BLaER1 (cell line): ENCODE measurements at regions not wholly inside any gene's neighbourhood (a gene's known extent, or its start where the extent isn't known, plus 50 kb on each side); places are given as distances from the start of the nearest gene placed in this dataset.

Source experiments
- H3K27ac ChIP-seq: shearing (Covaris generic); formaldehyde crosslinking; 2 replicates; pipeline ENCODE4 v1.8.1; 2022
- H3K27me3 ChIP-seq: shearing (Covaris generic); formaldehyde crosslinking; 2 replicates; pipeline ENCODE4 v1.8.1; 2022
- H3K36me3 ChIP-seq: shearing (Covaris generic); formaldehyde crosslinking; 2 replicates; pipeline ENCODE4 v1.8.1; 2022
- H3K4me1 ChIP-seq: shearing (Covaris generic); formaldehyde crosslinking; 2 replicates; pipeline ENCODE4 v1.8.1; 2022
- H3K4me2 ChIP-seq: shearing (Covaris generic); formaldehyde crosslinking; 2 replicates; pipeline ENCODE4 v1.8.1; 2022
- H3K4me3 ChIP-seq: shearing (Covaris generic); formaldehyde crosslinking; 2 replicates; pipeline ENCODE4 v1.8.1; 2022
- H3K9ac ChIP-seq: shearing (Covaris generic); formaldehyde crosslinking; 2 replicates; pipeline ENCODE4 v1.8.1; 2022
- H3K9me3 ChIP-seq: shearing (Covaris generic); formaldehyde crosslinking; 2 replicates; pipeline ENCODE4 v1.8.1; 2022
- H4K20me1 ChIP-seq: shearing (Covaris generic); formaldehyde crosslinking; 2 replicates; pipeline ENCODE4 v1.8.1; 2022
- Cebpa-rat ChIP-seq: shearing (Covaris generic); IDR thresholded peaks from 2 replicates; pipeline ENCODE4 v1.8.1; 2022

GRCh38 chr10:52979295-52979990 is 206.9 kb upstream of the MBL2 start:
- Histone ChIP-seq H3K9ac (no peak overlapping the region), H3K36me3 (no peaks in the 10 kb centered on the region), H4K20me1 (no peaks in the 10 kb centered on the region), H3K4me3 (no peak overlapping the region), H3K4me2 (no peak overlapping the region), H3K27ac (no peak overlapping the region), H3K4me1 (no peaks in the 10 kb centered on the region), H3K27me3 (no peaks in the 10 kb centered on the region), H3K9me3 (no peaks in the 10 kb centered on the region)
- TF ChIP-seq Cebpa-rat, result no peak

- no peaks in the 10 kb centered on the region for H3K27me3 ChIP-seq
- no peak overlapping the region for H3K4me2 ChIP-seq
- no peaks in the 10 kb centered on the region for H4K20me1 ChIP-seq
- no peaks in the 10 kb centered on the region for H3K4me1 ChIP-seq
- no peak overlapping the region for H3K9ac ChIP-seq
- peaks cover 14% of the 10 kb centered on the region for H3K9me3 ChIP-seq
- H3K36me3 ChIP-seq, result no peaks in the 10 kb centered on the region
- H3K27ac ChIP-seq, result no peak overlapping the region
- no peak for TF ChIP-seq Cebpa-rat
- no peak overlapping the region for H3K4me3 ChIP-seq
Measured at GRCh38 chr10:52977581-52977980, 205.0 kb upstream of the MBL2 start.

DNA sequence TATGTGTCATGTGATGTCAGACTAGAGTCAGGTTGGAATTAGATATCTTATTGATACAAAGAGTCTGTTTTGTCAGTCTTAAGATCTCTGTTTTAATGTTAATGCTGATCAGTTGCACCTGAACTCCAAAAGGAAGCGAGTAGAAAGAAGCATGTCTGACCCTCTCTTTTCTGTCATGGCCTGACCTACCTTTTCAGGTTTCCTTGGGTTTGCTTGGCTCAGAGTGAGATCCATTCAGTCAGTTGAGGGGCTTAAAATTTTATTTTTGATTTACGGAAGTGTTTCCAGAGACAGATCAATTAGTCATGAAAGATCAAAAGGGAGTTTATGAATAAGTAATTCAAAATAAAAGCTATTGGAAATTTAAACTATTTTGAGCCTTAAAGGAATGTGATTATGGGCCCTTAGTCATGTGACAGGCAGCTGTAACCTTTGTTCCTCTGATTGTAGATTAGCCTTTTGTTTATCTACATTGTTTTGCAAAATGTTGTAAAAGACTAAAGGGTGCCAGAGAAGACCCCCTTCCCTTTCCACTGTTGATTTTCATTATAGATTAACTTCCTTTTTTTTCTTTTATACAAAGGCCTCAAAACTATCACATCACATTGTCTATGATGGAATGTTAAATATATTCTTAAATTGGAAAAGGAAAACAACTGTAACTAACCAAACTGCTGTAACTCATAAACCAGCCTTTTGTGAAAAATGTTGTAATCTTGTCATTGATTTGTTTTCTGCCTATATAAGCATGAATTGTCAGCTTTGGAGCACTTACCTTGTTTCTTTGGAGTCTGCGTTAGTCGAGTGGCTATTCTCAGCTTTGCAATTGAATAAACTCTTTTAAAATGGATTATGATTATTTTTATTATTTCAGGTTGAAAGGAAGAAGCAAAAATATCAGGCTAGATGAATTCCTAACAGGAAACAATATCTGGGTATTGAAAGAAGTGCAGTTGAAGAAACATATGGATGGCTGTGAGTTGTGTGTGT is 195.5 kb upstream of the MBL2 start:
- H4K20me1 ChIP-seq, result no peaks in the 10 kb centered on the region
- no peak overlapping the region for H3K4me3 ChIP-seq
- H3K27me3 ChIP-seq, result no peaks in the 10 kb centered on the region
- no peak overlapping the region for H3K9ac ChIP-seq
- no peak overlapping the region for H3K4me2 ChIP-seq
- H3K36me3 ChIP-seq, result no peaks in the 10 kb centered on the region
- no peak overlapping the region for H3K27ac ChIP-seq
- TF ChIP-seq Cebpa-rat, result no peak
- H3K4me1 ChIP-seq, result no peaks in the 10 kb centered on the region
- peaks cover 3% of the 10 kb centered on the region; the same call in 1 of the 2 replicates for H3K9me3 ChIP-seq

DNA sequence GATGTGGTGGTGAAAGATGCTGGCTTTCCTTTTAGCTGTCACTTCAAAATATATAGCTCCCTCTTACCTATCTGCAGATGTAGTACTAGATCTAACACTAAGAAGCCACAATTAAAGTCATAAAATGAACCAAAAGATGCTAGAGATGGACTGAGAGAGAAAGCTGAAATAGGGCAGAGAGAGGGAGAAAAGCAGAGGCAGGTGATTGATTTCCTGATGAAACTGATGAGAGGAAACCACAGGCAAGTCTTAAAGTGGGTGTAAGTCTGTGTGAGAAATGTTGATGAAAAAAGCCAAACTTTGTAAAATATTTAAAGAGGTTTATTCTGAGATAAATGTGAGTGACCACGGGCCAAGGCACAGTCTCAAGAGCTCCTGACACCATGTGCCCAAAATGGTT is 194.3 kb upstream of the MBL2 start:
- H3K4me1 ChIP-seq, result no peaks in the 10 kb centered on the region
- no peak overlapping the region for H3K4me3 ChIP-seq
- no peak for TF ChIP-seq Cebpa-rat
- no peak overlapping the region for H3K27ac ChIP-seq
- H3K36me3 ChIP-seq, result no peaks in the 10 kb centered on the region
- no peaks in the 10 kb centered on the region for H3K9me3 ChIP-seq
- H3K4me2 ChIP-seq, result no peak overlapping the region
- no peaks in the 10 kb centered on the region for H4K20me1 ChIP-seq
- H3K27me3 ChIP-seq, result no peaks in the 10 kb centered on the region
- no peak overlapping the region for H3K9ac ChIP-seq

- Histone ChIP-seq H3K4me3 (no peak overlapping the region), H4K20me1 (no peaks in the 10 kb centered on the region), H3K4me2 (no peak overlapping the region), H3K9ac (no peak overlapping the region), H3K27ac (no peak overlapping the region), H3K9me3 (no peaks in the 10 kb centered on the region), H3K27me3 (no peaks in the 10 kb centered on the region), H3K36me3 (no peaks in the 10 kb centered on the region), H3K4me1 (no peaks in the 10 kb centered on the region)
- no peak for TF ChIP-seq Cebpa-rat
Measured at GRCh38 chr10:52965938-52966401, 193.4 kb upstream of the MBL2 start.

DNA sequence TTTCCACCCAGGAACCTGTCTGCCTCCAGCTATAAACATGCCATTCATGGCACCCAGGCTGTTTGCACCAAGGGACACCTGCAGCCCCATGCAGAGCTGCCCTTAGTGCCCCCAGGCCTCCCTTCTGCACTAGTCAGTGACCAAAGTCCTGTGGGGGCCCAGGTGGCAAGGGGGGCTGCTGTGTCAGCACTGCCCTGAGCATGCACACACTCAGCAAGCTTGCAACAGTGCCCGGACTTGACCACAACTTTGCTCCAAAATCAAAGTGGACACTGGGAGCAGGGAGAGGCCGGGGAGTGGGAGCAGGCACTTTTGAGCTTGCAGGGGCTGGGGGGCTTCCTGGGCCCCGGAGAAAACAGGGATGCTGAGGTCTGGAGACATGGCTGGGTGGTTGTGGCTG is 192.9 kb upstream of the MBL2 start:
- H3K27ac ChIP-seq, result no peak overlapping the region
- no peak overlapping the region for H3K9ac ChIP-seq
- no peaks in the 10 kb centered on the region for H4K20me1 ChIP-seq
- TF ChIP-seq Cebpa-rat, result no peak
- no peaks in the 10 kb centered on the region for H3K36me3 ChIP-seq
- H3K4me2 ChIP-seq, result no peak overlapping the region
- H3K4me3 ChIP-seq, result no peak overlapping the region
- H3K27me3 ChIP-seq, result no peaks in the 10 kb centered on the region
- no peaks in the 10 kb centered on the region for H3K4me1 ChIP-seq
- no peaks in the 10 kb centered on the region for H3K9me3 ChIP-seq

- no peak overlapping the region for H3K27ac ChIP-seq
- H3K4me2 ChIP-seq, result no peak overlapping the region
- H3K4me1 ChIP-seq, result no peaks in the 10 kb centered on the region
- H3K36me3 ChIP-seq, result no peaks in the 10 kb centered on the region
- H4K20me1 ChIP-seq, result no peaks in the 10 kb centered on the region
- no peaks in the 10 kb centered on the region for H3K27me3 ChIP-seq
- TF ChIP-seq Cebpa-rat, result no peak
- H3K9ac ChIP-seq, result no peak overlapping the region
- no peak overlapping the region for H3K4me3 ChIP-seq
- H3K9me3 ChIP-seq, result no peaks in the 10 kb centered on the region
Measured at GRCh38 chr10:52961323-52961722, 188.7 kb upstream of the MBL2 start.

DNA sequence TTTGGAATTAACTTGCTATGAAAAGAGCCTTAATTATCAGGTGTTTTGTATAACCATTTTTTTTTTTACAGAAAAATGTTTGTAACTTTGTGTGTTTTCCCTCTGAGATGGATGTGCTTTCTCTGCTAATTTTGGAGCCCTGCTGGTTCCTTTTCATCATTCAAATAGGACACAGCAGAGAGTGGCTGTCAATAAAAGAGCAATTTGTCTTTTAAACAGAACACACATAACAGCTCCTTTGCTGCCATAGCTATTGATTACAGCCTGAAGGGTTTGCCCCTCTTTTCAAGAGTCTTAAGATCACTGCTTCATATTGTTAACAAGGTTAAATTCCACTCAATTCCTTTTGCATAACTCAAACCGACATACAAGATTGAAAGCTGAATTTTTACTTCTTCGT is 187.2 kb upstream of the MBL2 start:
- no peak overlapping the region for H3K4me3 ChIP-seq
- no peaks in the 10 kb centered on the region for H3K36me3 ChIP-seq
- no peaks in the 10 kb centered on the region for H3K27me3 ChIP-seq
- no peak overlapping the region for H3K27ac ChIP-seq
- H4K20me1 ChIP-seq, result no peaks in the 10 kb centered on the region
- no peak overlapping the region for H3K4me2 ChIP-seq
- H3K4me1 ChIP-seq, result no peaks in the 10 kb centered on the region
- H3K9me3 ChIP-seq, result no peaks in the 10 kb centered on the region
- no peak for TF ChIP-seq Cebpa-rat
- no peak overlapping the region for H3K9ac ChIP-seq

DNA sequence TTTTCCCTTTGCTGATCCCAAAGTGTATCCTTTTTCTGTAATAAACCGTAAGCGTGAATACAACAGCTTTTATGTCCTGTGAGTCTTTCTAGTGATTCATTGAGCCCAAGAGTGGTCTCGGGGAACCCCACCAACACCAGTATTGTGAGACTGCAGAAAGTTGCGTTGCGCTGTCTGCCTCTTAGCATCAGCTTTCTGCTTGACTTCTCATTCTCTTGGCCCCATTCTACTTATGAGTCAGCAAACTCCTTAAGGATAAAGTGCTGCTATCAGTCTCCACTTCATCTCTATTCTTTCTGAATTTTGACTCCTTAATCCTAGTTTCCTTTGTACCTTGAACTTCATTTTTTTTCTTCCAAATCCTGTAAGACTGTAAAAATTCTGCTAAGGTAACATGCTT is 184.3 kb upstream of the MBL2 start:
- Histone ChIP-seq H3K4me3 (no peak overlapping the region), H3K36me3 (no peaks in the 10 kb centered on the region), H3K4me1 (no peaks in the 10 kb centered on the region), H3K4me2 (no peak overlapping the region), H4K20me1 (no peaks in the 10 kb centered on the region), H3K9ac (no peak overlapping the region), H3K27ac (no peak overlapping the region), H3K27me3 (no peaks in the 10 kb centered on the region), H3K9me3 (no peaks in the 10 kb centered on the region)
- no peak for TF ChIP-seq Cebpa-rat

- Histone ChIP-seq H3K9ac (no peak overlapping the region), H3K27me3 (no peaks in the 10 kb centered on the region), H3K4me2 (no peak overlapping the region), H3K4me3 (no peak overlapping the region), H3K4me1 (no peaks in the 10 kb centered on the region), H3K27ac (no peak overlapping the region), H4K20me1 (no peaks in the 10 kb centered on the region), H3K9me3 (no peaks in the 10 kb centered on the region), H3K36me3 (no peaks in the 10 kb centered on the region)
- no peak for TF ChIP-seq Cebpa-rat
Measured at GRCh38 chr10:52956461-52956860, 183.9 kb upstream of the MBL2 start.
